A673 (cell line): ENCODE measurements at regions not wholly inside any gene's neighbourhood (a gene's known extent, or its start where the extent isn't known, plus 50 kb on each side); places are given as distances from the start of the nearest gene placed in this dataset.

Source experiments
- CTCF ChIP-seq: fragments of 300-800, 200-600 bp; sonication (generic); conservative IDR thresholded peaks from 2 replicates; pipeline ENCODE4 v1.5.1; 2017; ENCODE audit warnings: low read depth, mild to moderate bottlenecking, antibody characterized with exemption, low read length, moderate library complexity, mixed read lengths
- EZH2 ChIP-seq: fragments of 200-600 bp; sonication (generic); IDR thresholded peaks from 2 replicates; pipeline ENCODE4 v1.6.1; 2017; ENCODE audit warnings: borderline replicate concordance, low read depth, mild to moderate bottlenecking, mixed read lengths, antibody characterized with exemption, low read length; ENCODE audit not compliant: poor library complexity, severe bottlenecking

- TF ChIP-seq EZH2 (no peak), CTCF (no peak)
These were observed 266.6 kb downstream of the SMARCA2 start for GRCh38 chr9:2281803-2282185.
